HG02642 (cell line): ENCODE measurements at regions not wholly inside any gene's neighbourhood (a gene's known extent, or its start where the extent isn't known, plus 50 kb on each side); places are given as distances from the start of the nearest gene placed in this dataset.
"Not testable (repeated sequence)": the region's sequence is repeated elsewhere in the genome, so short reads cannot be mapped to it uniquely, and the experiment has no call there.

Experiments
- ATAC-seq: cut with Tn5 transposase; IDR thresholded peaks from one replicate; pipeline ENCODE4 v1.9.1; 2021; ENCODE audit warnings: mild to moderate bottlenecking; ENCODE audit not compliant: unreplicated experiment, poor library complexity

DNA sequence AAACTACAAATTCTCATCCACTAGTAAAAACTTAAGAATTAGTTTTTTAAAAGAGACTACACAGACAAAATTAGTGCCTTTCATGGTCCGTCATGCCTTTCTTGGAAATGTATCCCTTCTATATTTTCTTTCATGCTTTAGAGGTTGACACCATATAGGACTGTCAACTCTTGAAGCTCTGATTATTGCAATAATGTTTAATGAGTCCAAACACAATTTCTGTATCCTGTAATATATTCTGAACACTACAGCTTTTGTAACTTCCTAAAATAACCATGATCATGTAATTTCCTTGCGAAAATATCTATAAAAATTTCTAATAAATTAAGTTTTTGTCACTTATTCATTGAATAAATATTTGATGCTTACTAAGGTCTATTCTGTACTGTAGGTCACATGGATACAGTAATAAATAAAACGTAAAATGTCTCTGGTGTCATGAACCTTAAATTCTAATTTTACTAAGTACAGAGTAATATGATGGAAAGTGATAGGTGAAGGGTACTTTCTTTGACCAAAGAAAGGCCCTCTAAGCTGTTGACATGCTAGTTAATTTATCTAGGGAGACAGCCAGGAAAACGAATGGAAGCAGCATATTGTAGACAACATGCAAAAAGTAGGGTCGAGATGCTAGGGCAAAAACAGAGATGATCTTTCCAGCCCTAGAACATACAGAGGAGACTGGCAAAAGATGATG lies 687.3 kb upstream of the PCDH9 start:
- ATAC-seq = no peak

GRCh38 chr13:67916650-67917049 lies 686.5 kb upstream of the PCDH9 start:
- no peak for ATAC-seq

GRCh38 chr13:67914535-67914934 lies 684.4 kb upstream of the PCDH9 start:
- ATAC-seq = no peak

DNA sequence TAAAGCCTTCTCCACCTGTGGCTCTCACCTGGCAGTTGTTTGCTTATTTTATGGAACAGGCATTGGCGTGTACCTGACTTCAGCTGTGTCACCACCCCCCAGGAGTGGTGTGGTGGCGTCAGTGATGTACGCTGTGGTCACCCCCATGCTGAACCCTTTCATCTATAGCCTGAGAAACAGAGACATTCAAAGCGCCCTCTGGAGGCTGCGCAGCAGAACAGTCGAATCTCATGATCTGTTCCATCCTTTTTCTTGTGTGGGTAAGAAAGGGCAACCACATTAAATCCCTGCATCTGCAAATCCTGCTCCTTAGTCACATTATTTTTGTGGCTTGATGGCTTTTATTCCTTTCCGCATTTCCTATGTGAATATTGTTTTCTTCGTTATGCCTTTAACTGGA lies 672.8 kb upstream of the PCDH9 start:
- not testable (repeated sequence) for ATAC-seq

DNA sequence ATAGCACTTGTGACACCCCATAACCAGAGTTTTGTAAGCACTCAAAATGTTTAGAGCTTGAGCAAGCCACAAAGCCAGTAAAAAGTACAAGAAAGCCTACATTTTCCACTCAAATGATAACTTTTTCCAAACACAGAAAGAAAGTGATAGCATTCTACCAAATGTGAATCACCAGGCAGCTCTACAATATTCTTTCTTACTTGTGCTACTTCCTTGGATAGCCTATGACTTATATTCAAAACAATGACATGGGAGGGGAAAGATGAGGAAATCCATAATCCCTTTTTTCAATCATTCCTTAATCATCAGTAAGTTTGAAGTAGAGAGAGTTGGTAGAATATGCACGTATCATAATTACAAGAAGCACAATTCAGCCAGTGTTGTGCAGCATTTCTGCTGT lies 650.8 kb upstream of the PCDH9 start:
- ATAC-seq = no peak

DNA sequence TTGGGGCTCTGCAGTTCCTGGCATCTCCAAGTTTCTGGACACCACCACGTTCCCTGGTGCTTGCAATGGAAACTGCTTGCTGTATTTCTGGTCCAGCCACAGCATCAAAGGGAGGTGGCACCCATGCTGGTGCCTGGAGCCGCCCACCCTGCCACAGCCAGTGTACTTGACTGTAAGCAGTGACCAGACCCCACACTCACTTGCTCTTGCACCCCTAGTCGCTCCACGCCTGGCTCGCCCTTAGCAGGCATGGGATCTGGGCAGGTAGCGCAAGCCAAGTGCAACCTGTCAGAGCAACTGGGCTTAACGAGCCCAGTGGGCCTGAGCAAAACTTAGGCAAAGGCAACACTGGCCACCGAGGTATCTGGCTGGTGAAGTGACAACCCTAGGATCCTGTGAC lies 648.2 kb upstream of the PCDH9 start:
- ATAC-seq = no peak

DNA sequence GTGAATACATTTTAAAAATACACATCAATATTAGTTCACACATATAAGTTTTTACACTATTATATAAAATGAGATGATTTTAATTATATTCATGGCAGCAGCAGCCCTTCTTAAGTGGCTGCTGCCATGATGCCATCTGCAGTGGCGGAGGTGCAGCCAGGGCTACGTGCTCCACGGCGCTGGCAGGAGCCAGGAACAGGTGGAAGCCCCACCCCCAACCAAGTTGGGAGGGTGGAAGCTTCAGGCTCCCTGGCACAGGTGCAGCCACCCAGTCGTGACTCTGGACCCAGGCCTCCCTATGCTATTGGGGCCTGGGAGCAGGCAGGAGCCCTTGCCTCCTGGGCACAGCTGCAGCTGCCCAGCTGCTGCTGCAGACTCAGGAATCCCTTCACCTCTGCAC lies 646.9 kb upstream of the PCDH9 start:
- ATAC-seq = no peak

- no peak for ATAC-seq
Observed at GRCh38 chr13:67867206-67867605, 637.1 kb upstream of the PCDH9 start.

- no peak for ATAC-seq
Observed at GRCh38 chr13:67860315-67860714, 630.2 kb upstream of the PCDH9 start.

- no peak for ATAC-seq
Observed at GRCh38 chr13:67859904-67860303, 629.8 kb upstream of the PCDH9 start.

DNA sequence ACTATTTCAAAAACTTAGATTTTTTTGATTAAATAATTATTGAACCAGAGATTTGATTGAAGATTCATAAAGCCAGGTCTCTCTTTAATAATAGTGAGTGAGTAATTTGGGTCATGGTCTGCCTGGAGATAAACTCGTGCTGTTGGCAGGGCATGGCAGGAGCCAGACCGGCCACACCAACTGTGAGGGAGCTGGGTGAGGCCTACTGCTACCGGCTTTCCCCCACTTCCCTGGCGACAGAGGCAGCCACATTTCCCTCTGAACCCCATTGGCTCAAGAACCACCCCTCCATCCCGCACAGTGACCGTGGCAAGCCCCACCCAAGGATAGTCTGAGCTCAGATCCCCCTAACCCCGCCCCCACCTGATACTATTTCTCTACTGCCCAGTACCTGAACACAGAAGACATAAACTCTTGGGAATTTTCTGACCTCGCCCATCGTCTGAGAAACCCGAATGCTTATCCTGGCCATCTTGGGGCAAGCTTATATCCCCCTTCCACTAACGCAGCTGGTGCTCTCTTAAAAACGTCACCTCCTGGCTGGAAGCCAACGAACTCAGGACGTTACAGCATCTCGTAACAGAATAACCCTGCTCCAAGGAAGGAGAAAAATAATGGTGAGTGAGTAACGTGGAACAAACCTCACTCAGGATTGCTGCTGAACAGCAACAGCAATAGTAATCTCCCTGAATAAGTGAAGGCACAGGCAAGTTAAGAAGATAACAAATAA lies 627.6 kb upstream of the PCDH9 start:
- no peak for ATAC-seq

DNA sequence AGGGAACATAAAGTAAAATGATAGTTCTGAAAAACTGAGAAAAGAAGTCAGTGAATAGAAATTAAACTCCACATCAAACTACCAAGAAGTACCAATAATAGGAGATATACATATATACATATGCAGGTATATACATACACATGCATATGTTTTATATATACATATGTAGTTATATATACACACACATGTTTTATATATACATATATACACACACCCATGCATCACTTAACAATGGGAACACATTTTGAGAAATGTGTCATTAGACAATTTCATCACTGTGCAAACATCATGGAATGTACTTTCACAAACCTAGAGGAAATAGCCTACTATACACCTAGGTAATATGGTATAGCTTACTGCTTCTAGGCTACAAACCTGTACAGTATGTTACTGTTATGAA lies 626.8 kb upstream of the PCDH9 start:
- ATAC-seq = no peak

DNA sequence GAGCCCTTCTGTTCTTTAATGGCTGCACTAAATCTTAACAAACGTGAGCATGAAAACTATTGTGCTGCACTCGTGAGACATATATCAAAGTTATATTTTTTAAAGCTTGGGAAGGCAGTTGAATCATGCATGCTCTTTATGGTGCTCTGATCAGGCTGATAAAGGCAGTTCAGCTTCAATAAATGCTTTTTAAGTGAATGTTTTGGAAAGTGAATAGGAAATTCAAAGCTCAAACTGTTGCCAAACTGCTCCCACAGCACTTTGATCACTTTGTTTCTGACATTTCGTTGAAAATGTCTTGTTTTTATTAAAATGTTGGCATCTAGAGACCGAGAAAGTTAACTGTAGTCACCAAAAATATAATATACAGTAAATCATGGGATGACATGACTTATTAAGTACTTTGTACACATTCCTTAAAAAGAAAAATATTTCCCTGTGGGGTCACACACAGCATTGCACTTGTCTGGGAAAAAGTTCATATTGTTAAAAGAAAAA lies 625.7 kb upstream of the PCDH9 start:
- ATAC-seq = no peak

DNA sequence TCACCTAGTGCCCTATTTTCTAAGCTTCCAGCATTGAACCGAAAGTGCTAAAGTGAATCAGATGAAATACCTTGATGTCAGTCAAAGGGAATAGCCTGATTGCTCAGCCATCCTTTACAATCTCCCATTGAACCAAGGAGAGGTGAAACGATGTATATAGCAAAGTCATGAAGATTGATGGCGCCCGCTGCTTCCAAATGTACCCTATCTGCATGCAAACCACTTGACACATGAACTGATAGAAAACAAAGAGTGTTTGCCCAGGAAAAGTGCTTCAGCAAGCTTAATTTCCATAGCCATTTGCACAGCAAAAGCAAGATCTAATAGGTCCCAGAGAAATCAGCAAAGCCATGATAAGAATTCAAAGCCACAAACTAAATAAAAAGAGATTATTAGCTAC lies 624.9 kb upstream of the PCDH9 start:
- ATAC-seq = no peak

- no peak for ATAC-seq
Observed at GRCh38 chr13:67844574-67844973, 614.4 kb upstream of the PCDH9 start.

DNA sequence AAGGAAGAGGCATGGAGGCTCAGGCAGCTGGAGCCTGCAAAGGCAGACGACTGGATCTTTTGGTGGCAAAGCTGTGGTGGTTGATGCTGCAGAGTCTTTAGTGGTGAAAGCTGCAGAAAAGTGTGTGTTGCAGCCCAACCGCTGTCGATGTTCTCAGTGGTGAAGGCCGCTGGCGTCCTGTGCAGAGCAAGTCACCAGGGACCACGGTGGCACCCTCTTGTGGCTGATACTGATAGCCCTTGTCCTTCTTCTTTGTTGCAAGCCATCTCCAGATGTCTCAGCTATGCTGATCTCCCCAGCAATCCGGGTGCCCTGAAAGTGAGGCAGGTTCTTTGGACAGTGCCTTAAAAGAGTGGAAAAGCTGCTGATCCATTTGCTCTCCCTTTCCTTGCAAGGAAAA lies 610.9 kb upstream of the PCDH9 start:
- no peak for ATAC-seq

DNA sequence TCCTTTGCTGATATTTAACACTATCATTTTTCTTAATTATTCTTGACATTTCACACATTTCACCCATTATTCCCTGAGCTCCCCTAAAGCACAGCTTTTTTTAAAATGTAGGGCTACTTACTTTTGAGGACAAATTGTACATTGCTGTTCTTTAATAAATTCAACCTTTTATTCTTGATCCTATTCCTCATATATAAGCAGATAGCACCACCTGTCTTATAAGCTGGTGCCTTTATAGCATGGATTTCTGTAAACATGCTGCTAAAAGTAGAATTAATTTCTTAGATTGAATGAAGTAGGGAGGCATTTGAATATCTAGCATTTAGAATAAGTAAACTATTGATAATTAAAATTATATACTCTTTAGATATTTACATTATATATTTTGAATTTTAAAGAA lies 603.4 kb upstream of the PCDH9 start:
- ATAC-seq = no peak

DNA sequence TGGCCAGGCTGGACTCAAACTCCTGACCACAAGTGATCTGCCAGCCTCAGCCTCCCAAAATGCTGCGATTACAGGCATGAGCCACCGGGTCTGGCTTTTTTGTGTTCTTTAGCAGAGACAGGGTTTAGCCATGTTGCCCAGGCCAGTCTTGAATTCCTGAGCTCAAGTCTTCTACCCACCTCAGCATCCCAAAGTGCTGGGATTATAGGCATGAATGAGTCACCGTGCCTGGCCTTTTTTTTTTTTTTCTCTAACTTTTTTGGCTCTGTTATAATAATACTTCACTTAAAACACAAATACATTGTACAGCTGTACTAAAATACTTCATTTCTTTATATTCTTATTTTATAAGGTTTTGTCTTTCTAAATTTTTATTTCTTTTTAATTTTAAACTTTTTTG lies 599.5 kb upstream of the PCDH9 start:
- ATAC-seq = no peak

DNA sequence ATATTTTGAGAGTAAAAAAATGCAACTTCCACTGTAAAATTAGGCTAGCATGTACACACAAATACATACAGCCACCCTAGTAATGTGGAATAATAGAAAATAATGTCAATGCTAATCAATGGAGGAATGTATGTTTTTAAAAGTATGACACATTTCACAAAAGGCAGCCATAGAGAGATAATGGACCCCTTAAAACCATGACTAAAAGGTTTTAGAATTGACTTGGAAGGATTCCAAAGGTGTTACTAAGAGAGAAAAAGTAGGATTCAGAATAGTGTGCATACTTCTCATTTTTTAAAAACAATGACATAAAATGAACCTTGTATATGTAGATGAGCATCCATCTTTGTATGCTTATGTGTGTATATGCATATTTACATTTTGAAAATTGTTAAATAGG lies 597.9 kb upstream of the PCDH9 start:
- ATAC-seq = no peak

- no peak for ATAC-seq
Observed at GRCh38 chr13:67821606-67822005, 591.5 kb upstream of the PCDH9 start.

DNA sequence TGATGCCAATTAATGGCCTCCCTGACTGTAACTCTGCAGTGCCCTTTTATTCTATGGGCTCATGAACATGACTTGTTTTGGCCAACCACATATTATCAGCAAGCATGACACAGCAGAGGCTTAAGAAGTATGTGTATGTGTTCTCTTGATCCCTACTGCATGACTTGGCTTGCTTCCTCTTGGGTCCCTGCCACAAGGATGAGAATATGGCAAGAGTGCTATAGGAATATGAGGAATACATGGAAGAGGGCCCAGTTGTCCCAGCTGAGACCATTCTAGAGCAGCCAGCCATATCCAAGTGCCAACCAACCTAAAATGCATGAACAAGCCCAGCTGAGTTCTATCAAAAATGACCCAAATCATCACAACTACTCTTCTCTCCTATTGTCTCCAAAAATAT lies 576.7 kb upstream of the PCDH9 start:
- no peak for ATAC-seq

GRCh38 chr13:67803118-67803517 lies 573.0 kb upstream of the PCDH9 start:
- ATAC-seq = no peak
